GM18870 (cell line): ENCODE measurements at regions not wholly inside any gene's neighbourhood (a gene's known extent, or its start where the extent isn't known, plus 50 kb on each side); places are given as distances from the start of the nearest gene placed in this dataset.

Experiments
- ATAC-seq: cut with Tn5 transposase; IDR thresholded peaks from one replicate; pipeline ENCODE4 v1.9.1; 2021; ENCODE audit warnings: moderate library complexity; ENCODE audit not compliant: unreplicated experiment

DNA sequence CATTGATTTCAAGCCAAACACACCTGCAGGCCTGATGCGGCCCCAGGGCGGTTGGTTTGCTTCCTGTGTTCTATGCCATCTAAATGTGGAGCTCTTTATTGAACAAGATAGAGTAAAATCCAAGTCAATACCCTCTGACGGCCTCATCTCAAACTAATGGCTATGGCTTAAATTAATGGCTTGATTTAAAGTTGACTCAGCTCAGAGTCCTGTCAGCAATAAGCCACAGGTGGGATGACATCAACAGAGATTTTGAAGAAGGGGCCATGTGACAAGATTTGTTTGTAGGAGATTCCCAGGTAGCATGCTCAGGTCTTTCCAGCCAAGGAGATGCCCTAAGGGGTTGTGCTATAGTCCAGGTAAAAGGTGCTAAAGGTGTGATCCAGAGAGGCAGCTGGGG is 66.7 kb upstream of the ZNF32 start:
- ATAC-seq, result no peak

- ATAC-seq, result no peak
Observed at GRCh38 chr10:43712821-43713584, 64.3 kb upstream of the ZNF32 start.

- ATAC-seq, result no peak
Observed at GRCh38 chr10:43710772-43711471, 62.2 kb upstream of the ZNF32 start.

DNA sequence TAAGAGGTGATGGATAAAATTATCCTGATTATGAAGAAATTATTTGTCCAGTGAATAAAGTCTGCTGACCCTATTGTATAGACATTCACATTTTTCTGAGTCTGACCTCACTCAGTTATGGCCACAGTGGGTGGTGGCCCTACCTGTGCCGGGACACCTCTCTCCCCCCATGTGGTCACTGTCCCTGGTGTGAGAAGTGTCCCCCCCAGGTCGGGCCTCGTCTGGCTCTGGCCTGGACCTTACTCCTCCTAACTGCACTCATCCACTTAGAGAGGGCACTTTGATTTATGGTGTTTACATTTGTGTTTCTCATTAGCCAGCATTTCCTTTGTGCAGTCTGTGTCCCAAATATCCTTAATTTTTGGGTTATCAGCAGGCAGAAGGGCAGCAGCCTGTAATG is 59.6 kb upstream of the ZNF32 start:
- ATAC-seq, result no peak

DNA sequence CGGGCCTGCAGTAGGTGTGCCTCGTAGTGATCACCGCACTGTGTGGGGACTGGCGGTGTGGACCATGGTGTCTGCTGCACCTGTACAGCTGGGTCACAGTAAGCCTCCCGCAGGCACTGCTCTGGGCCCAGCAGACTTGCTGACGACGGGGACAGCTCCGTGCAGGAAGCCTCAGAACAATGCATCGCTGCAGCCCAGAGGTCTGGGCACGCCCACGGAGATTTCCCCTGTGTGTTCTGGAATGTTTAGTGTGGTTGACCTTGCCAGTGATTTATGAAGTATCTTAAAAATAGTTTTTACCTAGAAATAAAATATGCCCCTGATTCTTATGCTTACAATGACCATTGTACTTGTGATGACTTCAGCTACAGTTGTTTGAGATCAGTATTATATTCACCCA is 59.1 kb upstream of the ZNF32 start:
- no peak for ATAC-seq

GRCh38 chr10:43706166-43706565 is 57.5 kb upstream of the ZNF32 start:
- no peak for ATAC-seq

DNA sequence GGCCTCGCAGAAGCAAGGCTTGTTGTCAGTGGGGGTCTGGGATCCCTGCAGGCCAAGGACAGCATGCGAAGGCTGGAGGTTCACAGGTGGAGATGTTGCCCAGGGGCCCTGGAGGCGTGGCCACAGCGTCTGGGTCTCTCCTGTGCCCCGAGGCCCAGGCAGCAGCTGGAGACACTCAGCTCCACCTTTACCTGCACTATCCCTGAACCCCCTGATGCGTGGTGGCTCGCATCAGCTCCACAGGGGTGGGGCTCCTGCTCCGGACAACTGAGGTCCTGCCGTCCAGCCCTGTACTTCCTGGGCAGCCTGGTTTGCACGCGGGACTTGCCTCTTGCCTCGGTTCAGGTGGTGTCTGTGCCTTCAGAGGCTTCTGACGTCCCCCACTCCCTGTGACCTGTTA is 54.6 kb upstream of the ZNF32 start:
- no peak for ATAC-seq

DNA sequence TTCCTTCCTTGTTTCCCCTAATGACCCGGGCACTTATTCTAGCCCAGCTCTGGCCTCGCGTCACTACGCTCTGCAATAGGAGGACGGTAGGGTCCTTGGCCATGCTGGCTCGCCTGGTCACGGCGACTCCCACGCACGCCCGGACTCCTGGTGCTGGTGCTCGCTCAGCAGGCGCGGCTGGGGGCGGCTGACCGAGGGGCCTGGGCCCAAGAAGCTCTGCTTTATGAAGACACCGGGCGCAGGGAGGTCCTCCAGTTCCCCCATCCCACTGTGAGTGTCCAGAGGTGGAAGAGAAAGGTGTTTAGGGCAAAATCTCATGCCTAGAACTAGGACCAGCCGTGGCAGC is 54.2 kb upstream of the ZNF32 start:
- no peak for ATAC-seq

GRCh38 chr10:43702213-43702935 is 53.7 kb upstream of the ZNF32 start:
- no peak for ATAC-seq

DNA sequence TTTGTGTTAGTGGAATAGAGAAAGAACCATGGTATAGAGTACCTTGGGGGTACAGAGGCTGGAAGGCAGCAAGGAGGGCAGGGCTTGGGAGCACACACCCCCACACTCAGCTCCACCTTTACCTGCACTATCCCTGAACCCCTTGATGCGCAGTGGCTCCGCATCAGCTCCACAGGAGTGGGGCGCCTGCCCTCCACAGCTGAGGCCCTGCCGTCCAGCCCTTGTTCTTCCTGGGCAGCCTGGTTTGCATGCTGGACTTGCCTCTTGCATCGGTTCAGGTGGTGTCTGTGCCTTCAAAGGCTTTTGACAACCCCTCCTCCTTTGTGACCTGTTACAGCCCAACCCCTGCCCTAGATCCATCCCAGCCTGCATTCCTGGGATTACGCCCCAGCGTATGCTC is 52.6 kb upstream of the ZNF32 start:
- ATAC-seq, result no peak

DNA sequence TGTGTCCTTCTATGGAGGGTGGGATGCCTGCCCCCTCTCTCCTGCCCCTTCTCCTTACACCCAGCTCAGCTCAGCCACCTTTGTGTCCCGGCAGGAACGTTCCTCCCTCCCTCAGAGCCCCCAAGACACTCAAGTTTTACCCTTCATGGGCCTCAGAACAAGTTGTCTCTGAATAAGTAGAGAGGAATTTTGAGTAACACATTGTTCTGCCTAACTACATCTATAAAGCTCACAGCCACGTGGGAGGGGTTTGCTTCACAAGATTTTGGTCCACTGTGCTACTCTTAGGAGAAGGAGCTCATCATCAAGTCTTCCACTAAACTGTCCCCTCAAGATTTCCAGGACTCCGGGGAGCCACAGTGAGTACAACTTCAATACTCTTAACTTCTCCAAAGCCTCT is 51.6 kb upstream of the ZNF32 start:
- ATAC-seq, result no peak

DNA sequence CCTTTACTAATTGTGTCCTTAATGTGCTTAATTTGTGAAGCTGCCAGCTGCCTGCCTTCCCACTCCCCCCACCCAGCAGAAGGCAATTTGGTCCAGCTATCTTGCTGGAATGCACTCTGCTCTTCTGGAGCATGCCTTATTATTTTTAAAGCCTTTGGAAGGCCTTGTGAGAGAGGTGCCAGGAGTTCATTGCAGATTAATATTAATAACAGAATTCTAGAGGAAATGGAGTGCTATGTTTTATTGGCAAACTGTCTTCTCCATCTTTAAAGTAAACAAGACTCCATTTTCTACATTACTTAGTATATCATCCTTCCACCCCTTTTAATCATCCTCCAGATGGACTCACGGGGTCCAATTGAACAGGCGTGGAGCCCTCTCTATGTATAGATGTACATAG is 50.8 kb upstream of the ZNF32 start:
- ATAC-seq, result no peak
